ENCODE measurements at regions not wholly inside any gene's neighbourhood (a gene's known extent, or its start where the extent isn't known, plus 50 kb on each side); places are given as distances from the start of the nearest gene placed in this dataset.

GRCh38 chr3:103075282-103075681 lies 640.5 kb downstream of the ZPLD1 start:
- DNase-seq: no peak

DNA sequence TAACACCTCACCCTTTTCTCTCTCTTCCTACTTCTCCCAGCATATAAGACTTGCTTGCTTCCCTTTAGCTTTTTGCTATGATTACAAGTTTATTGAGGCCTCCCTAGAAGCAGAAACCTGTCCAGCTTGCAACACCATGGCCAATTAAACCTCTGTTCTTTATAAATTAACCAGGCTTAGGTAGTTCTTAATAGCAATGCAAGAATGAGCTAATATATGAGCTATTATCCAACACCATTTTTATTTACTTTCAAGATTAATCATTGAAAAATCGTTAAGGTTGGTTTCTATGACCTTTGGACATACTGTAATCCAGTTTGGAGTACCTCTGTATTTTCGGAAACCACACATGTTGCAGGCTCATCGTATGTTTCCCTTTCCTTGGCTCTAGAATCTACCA lies 643.1 kb downstream of the ZPLD1 start:
- no peak for DNase-seq

GRCh38 chr3:103082501-103082900 lies 647.7 kb downstream of the ZPLD1 start:
- DNase-seq: no peak

GRCh38 chr3:103083848-103084631 lies 649.2 kb downstream of the ZPLD1 start:
- DNase-seq: no peak

DNA sequence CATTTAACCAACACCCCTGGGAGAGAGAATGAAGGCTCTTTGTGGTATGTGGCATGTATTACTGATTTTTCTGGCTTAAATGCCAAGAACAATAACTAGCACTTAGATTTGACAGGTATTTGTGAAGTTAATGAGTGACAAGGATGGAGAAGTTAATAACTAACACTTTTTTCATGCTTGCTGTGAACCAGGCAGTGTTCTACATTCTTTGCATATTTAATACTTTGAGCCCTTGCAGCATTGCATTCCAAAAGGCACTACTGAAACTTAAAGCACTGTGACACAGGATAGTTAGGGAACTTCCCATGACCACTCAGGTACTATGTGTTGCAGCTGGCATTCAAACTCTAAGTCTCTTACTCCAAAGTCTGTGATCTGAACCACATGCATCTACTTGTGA lies 650.6 kb downstream of the ZPLD1 start:
- DNase-seq: no peak

- DNase-seq: no peak
These were observed 654.9 kb downstream of the ZPLD1 start for GRCh38 chr3:103089758-103090157.

DNA sequence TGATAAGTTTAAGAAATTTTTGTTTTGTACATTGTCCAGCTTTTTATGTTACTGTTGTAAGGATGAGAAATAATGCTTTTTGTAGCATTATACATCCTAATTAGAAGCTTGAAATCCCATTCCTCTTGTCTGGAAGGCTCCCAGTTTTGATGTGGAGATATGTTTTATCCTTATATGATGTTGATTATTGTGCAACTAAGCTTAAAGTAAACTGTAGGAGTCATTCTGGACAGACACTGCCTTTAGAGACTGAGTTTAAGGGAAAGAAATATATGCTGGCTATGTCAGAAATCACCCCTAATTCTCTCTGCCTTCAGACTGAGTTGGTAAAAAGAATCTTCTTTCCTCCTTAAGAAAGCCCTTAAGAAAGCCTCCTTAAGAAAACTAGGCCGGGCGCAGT lies 670.4 kb downstream of the ZPLD1 start:
- DNase-seq: no peak

DNA sequence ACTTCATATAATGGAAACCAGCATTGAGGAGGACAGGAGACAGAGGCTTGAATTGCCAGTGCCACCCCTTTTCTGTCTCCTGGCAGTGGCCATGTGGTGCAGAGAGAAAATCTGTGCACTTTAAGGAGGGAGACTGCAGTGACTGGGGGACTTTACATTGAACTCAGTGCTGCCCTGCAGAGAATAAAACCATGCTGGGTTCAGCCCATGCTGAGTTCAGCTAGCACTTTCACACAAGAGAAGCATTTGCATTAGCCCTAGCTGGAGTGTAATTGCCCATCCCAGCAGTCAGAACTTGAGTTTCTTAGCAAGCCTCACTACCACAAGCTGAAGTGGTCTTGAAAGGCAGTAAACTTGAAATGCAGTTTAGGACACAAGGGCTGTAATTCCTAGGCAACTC lies 677.5 kb downstream of the ZPLD1 start:
- DNase-seq: no peak

GRCh38 chr3:103126115-103126514 lies 691.3 kb downstream of the ZPLD1 start:
- no peak for DNase-seq

- DNase-seq: no peak
These were observed 692.3 kb downstream of the ZPLD1 start for GRCh38 chr3:103127098-103127630.

DNA sequence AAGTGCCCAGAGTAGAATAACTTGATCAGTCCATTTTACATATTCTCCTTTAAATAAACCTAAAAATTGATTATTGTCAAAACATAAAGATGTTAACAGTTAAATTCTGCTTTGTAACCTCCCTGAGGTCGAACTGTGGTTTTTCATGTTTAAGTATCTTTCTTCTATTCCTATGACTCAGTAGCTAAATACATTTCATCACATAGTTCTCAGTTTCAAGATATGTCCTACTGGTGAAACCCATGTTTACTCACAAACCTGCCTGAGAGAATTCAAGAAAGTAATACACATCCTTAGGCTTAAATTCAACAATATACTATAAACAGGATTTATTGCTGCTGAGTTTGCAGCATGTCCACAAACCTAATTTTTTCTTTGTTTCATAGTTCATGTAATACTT lies 692.9 kb downstream of the ZPLD1 start:
- no peak for DNase-seq

GRCh38 chr3:103134023-103134724 lies 699.4 kb downstream of the ZPLD1 start:
- no peak for DNase-seq

DNA sequence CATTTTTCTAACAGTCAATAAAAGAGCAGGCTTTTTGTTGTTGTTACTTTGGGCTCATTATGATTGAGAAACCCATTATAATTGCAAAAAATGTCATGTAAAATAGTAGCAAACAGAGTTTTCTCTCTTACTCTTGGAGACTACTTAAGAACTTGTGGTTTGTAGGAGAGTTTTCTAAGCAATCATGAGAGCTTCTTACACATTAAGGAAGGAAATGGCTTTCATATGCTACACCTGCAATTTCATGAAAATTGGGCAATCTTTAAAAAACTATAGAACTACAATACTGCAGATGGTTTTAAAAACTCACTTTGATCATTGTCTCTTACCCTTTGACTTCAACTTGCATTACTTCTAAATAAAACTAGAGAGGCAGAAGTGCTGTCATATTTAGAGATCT lies 701.8 kb downstream of the ZPLD1 start:
- no peak for DNase-seq

GRCh38 chr3:103137830-103138229 lies 703.0 kb downstream of the ZPLD1 start:
- no peak for DNase-seq

- no peak for DNase-seq
These were observed 723.4 kb downstream of the ZPLD1 start for GRCh38 chr3:103158183-103158582.

- no peak for DNase-seq
These were observed 732.1 kb downstream of the ZPLD1 start for GRCh38 chr3:103166890-103167289.

DNA sequence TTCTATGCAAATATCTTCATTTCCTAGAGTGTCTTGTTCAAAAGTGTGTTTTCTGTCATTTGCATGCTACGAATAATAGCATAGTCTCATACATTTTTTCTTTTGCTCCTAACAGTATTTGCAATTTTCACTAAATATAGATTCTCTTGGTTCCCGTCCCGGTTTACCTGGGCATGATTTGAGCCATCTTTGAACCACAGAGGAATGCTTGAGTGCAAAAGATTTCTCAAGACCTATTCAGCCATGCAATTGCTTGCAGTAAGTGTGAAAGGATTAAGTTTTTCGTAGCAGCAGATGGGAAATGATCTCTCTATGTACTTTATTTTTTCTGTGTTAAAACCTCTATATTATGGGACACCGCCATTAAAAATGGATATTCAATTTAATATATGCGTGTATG lies 733.0 kb downstream of the ZPLD1 start:
- DNase-seq: no peak

DNA sequence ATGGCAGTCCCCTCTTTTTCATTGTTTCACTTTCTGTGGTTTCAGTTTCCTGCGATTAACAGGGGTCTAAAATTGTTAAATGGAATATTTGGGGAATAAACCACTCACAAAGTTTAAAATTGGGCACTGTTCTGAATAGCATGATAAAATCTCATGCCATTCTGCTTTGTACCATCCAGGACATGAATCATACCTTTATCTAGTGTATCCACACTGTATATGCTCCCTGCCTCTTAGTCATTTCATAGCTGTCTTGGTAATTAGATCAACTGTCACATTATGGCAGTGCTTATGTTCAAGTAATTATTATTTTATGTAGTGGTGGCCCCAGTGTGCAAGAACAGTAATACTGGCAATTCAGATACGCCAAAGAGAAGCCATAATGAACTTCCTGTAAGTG lies 734.5 kb downstream of the ZPLD1 start:
- no peak for DNase-seq

DNA sequence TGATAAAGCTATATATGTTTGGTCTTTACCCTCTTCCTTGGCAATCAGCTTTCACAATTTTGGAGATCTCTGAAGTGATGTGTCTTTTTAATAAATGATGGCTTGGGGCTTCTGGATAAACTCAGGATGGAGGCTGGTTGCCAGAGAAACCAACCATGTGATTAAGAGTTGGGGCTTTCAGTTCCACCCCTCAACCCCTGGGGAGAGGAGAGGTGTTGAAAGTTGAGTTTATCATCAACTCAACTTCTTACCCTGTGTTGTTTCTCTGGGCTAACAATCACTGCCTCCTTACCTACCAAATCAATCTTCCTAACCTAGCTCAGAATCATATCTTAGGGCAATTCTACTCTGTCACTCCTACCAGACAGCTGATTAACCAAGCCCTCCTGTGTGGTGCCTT lies 735.8 kb downstream of the ZPLD1 start:
- DNase-seq: no peak

DNA sequence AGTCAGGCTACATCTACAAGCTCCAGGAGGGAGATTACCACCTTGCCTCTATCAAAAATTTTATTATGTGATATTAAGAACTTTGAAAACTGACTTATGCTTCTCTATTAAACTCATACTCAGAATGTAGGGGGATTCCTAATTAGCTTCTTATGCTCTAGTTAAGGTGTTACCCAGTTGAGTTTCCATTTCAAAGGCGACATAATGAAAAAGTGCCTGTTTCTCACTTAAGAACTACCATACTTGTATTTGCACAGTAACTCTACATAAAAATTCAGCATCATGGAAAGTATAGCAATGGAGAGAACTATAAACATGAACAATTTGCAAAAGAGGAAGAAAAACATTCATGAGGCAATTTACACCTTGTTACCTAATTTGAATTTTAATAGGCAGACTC lies 739.1 kb downstream of the ZPLD1 start:
- DNase-seq: no peak

GRCh38 chr3:103181160-103181559 lies 746.3 kb downstream of the ZPLD1 start:
- no peak for DNase-seq

DNA sequence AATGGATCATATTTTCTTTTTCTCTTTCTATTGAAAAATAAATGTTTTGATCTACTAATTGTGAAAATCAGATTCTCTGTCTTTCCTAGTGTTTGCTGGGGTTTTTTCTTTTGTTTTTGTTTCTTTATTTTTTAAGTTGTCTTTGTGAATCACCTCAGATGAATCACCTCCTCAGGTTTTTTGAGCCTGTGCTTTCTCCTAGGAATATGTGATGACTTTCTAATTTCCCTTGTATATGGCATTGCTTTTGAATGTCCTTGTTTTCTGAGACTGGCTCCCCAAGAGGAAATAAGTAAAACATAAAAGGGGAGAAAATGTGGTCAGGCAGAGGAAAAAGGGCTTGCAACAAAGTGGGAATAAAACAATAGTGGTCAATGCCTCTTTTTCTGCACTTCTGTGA lies 750.0 kb downstream of the ZPLD1 start:
- DNase-seq: no peak

- DNase-seq: no peak
These were observed 755.1 kb downstream of the ZPLD1 start for GRCh38 chr3:103189941-103190340.

DNA sequence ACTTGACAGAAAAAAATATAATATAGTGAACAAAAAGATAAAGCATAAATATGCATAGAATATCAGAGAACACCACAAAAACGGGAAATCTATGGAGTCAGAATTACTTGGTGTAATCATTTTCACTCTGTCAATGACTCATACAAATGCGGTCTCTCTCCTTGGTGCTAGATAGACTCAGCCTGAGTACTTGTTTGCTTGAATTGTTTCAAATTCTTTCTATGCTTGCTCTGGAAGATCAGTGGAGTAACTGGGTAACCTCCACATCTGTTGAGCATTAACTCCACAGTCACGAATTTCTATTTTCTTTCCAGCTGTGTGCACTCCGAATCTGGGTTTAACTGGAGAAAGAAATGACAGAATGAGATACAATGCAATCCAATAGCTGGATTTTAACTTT lies 760.4 kb downstream of the ZPLD1 start:
- DNase-seq: no peak

All from stimulated activated CD4-positive, alpha-beta T cell treated with anti-CD3 and anti-CD28 coated beads, Interleukin-4, amount 100 ng/mL, for 24 hours (primary cell).